ENCODE measurements at regions not wholly inside any gene's neighbourhood (a gene's known extent, or its start where the extent isn't known, plus 50 kb on each side); places are given as distances from the start of the nearest gene placed in this dataset.
A peak's percentile ranks its signal among the peaks of the same experiment; 100 is the strongest.

GRCh38 chr10:81065474-81065873 is 527.8 kb downstream of the SH2D4B start:
- DNase-seq (ENCODE audit: low read depth) = no peak
- H3K4me3 ChIP-seq (ENCODE audit: low read depth, low read length) = no peak overlapping the region
- TF ChIP-seq MYC (IDR thresholded peaks at IDR 0.05; ENCODE audit: low read depth, low read length) = no peak
- no peak for TF ChIP-seq MAX (IDR thresholded peaks at IDR 0.05; ENCODE audit: low read depth, low read length)
- no peak for TF ChIP-seq POLR2A (IDR thresholded peaks at IDR 0.05; ENCODE audit: extremely low read depth, insufficient read length)
- no peak for TF ChIP-seq CTCF (IDR thresholded peaks at IDR 0.05; ENCODE audit: low read depth, low read length)

- DNase-seq (ENCODE audit: low read depth) = no peak
- no peak overlapping the region for H3K4me3 ChIP-seq (ENCODE audit: low read depth, low read length)
- no peak for TF ChIP-seq CTCF (IDR thresholded peaks at IDR 0.05; ENCODE audit: low read depth, low read length)
- TF ChIP-seq MYC (IDR thresholded peaks at IDR 0.05; ENCODE audit: low read depth, low read length) = no peak
- no peak for TF ChIP-seq MAX (IDR thresholded peaks at IDR 0.05; ENCODE audit: low read depth, low read length)
- no peak for TF ChIP-seq POLR2A (IDR thresholded peaks at IDR 0.05; ENCODE audit: extremely low read depth, insufficient read length)
These were observed 530.8 kb downstream of the SH2D4B start for GRCh38 chr10:81068460-81068859.

DNA sequence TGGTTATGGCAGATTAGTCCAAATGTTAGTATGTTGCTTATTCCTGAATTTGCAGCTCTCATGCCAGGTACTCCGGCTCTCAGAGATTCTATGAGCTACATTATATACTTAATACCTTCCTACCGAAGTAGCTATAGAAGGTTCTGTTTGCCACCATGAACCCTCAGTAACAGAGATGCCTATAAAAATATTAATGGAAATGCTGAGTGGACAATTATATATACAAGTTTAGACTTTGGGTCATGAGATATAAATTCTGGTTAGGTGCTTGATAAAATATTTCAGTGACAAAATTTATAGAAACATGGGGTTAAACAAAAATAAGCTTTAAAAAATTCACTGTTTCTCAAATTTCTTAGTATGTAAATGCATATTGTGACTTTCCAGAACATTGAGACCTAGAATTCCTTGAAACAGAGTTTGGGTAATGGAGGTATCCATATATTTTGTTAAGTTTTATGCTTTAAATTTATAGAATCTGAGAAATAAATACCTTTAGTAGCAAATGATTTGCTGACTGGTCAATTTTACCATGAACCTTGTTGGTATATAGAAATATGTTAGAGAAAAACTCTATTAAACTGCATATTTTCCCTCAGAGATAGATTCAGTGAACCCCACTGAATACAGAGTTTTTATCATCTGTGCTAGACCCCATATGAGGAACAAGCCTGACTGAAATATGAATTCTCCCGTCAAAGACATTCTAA is 533.5 kb downstream of the SH2D4B start:
- H3K4me3 ChIP-seq (ENCODE audit: low read depth, low read length) = no peak overlapping the region
- no peak for TF ChIP-seq CTCF (IDR thresholded peaks at IDR 0.05; ENCODE audit: low read depth, low read length)
- TF ChIP-seq MAX (IDR thresholded peaks at IDR 0.05; ENCODE audit: low read depth, low read length) = no peak
- no peak for TF ChIP-seq MYC (IDR thresholded peaks at IDR 0.05; ENCODE audit: low read depth, low read length)
- no peak for TF ChIP-seq POLR2A (IDR thresholded peaks at IDR 0.05; ENCODE audit: extremely low read depth, insufficient read length)
- no peak for DNase-seq (ENCODE audit: low read depth)

DNA sequence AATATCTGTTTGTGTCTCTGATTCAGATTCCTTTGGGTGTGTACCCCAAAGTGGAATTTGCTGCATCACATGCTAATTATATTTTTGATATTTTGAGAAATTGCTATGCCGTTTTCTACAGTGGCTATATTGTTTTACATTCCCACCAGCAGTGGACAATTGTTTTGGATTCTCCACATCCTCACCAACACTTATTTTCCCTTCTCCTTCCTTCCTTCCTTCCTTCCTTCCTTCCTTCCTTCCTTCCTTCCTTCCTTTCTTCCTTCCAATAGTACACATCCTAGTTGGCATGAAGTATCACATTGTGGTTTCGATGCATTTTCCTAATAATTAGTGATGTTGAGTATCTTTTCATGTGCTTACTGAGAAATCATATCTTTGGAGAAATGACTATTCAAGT is 535.5 kb downstream of the SH2D4B start:
- no peak overlapping the region for H3K4me3 ChIP-seq (ENCODE audit: low read depth, low read length)
- no peak for DNase-seq (ENCODE audit: low read depth)
- no peak for TF ChIP-seq MYC (IDR thresholded peaks at IDR 0.05; ENCODE audit: low read depth, low read length)
- no peak for TF ChIP-seq CTCF (IDR thresholded peaks at IDR 0.05; ENCODE audit: low read depth, low read length)
- TF ChIP-seq POLR2A (IDR thresholded peaks at IDR 0.05; ENCODE audit: extremely low read depth, insufficient read length) = no peak
- no peak for TF ChIP-seq MAX (IDR thresholded peaks at IDR 0.05; ENCODE audit: low read depth, low read length)

DNA sequence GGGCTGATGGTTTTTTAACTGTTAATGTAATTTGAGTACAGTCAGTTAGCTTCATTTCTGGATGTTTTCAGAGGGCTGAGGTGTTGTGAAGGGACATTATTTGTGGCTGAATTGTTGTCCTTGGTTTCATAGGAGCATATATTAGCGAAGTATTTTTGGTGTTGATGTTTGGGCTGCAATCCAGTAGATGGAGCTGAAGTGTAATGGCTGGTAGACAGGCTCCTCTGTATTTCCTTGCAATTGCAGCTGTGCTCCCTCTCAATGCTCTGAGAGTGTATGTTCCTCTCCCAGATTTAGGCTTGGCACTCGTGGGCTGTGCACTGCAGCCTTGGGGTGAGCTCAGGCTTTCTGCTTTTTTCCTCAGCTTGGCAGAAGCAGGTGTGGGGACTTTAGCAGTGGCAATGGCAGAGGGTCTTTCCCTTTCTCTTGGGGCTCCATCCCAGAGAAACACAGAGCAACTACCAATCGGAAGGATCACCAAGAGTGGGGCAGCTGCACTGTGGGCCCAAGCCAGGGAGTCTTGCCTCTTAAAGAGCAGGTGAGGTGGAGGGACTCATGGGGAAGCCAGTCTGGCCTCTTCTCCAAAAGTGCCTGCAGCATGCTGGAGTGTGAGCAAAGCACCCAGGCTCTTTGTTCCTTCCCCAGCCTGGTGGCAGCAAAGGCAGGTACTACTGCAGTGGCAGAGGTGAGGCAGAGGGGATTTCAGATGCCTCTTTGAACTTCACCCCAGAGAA is 544.4 kb downstream of the SH2D4B start:
- TF ChIP-seq CTCF (IDR thresholded peaks at IDR 0.05; ENCODE audit: low read depth, low read length) (peak; percentile 53), POLR2A (IDR thresholded peaks at IDR 0.05; ENCODE audit: extremely low read depth, insufficient read length) (no peak), MYC (IDR thresholded peaks at IDR 0.05; ENCODE audit: low read depth, low read length) (0 out of 2 replicates have a peak, but pooled peaks have one; percentile 14), MAX (IDR thresholded peaks at IDR 0.05; ENCODE audit: low read depth, low read length) (no peak)
- DNase-seq (ENCODE audit: low read depth) = peak; percentile 52
- H3K4me3 ChIP-seq (ENCODE audit: low read depth, low read length) = no peak overlapping the region
